HG03135 (cell line): ENCODE measurements at regions not wholly inside any gene's neighbourhood (a gene's known extent, or its start where the extent isn't known, plus 50 kb on each side); places are given as distances from the start of the nearest gene placed in this dataset.

Experiments used
- ATAC-seq: cut with Tn5 transposase; IDR thresholded peaks from one replicate; pipeline ENCODE4 v1.9.1; 2021; ENCODE audit warnings: mild to moderate bottlenecking, moderate library complexity; ENCODE audit not compliant: unreplicated experiment

- no peak for ATAC-seq
Observed at GRCh38 chr6:25061289-25061936, 125.7 kb upstream of the RIPOR2 start.

GRCh38 chr6:25062070-25062811 lies 126.5 kb upstream of the RIPOR2 start:
- ATAC-seq = no peak

- no peak for ATAC-seq
Observed at GRCh38 chr6:25064006-25064405, 128.2 kb upstream of the RIPOR2 start.

- ATAC-seq = no peak
Observed at GRCh38 chr6:25065666-25066065, 129.9 kb upstream of the RIPOR2 start.

- no peak for ATAC-seq
Observed at GRCh38 chr6:25066593-25066992, 130.8 kb upstream of the RIPOR2 start.

GRCh38 chr6:25068866-25069265 lies 133.1 kb upstream of the RIPOR2 start:
- no peak for ATAC-seq

- ATAC-seq = peak; percentile 77
Observed at GRCh38 chr6:25070547-25071366, 135.0 kb upstream of the RIPOR2 start.

- no peak for ATAC-seq
Observed at GRCh38 chr6:25078141-25078540, 142.4 kb upstream of the RIPOR2 start.

GRCh38 chr6:25083784-25084507 lies 148.2 kb upstream of the RIPOR2 start:
- ATAC-seq = no peak

- no peak for ATAC-seq
Observed at GRCh38 chr6:25084508-25084833, 148.7 kb upstream of the RIPOR2 start.

- ATAC-seq = no peak
Observed at GRCh38 chr6:25085756-25086155, 150.0 kb upstream of the RIPOR2 start.

GRCh38 chr6:25086500-25087091 lies 150.8 kb upstream of the RIPOR2 start:
- no peak for ATAC-seq

- no peak for ATAC-seq
Observed at GRCh38 chr6:25088513-25088912, 152.8 kb upstream of the RIPOR2 start.

- ATAC-seq = no peak
Observed at GRCh38 chr6:25089442-25089841, 153.7 kb upstream of the RIPOR2 start.

GRCh38 chr6:25094726-25095125 lies 159.0 kb upstream of the RIPOR2 start:
- no peak for ATAC-seq

GRCh38 chr6:25100288-25100687 lies 164.5 kb upstream of the RIPOR2 start:
- ATAC-seq = no peak

- peak; percentile 72 for ATAC-seq
Observed at GRCh38 chr6:25103603-25104002, 167.8 kb upstream of the RIPOR2 start.

- no peak for ATAC-seq
Observed at GRCh38 chr6:25105070-25105925, 169.5 kb upstream of the RIPOR2 start.

GRCh38 chr6:25107218-25107617 lies 171.5 kb upstream of the RIPOR2 start:
- no peak for ATAC-seq

- no peak for ATAC-seq
Observed at GRCh38 chr6:25111782-25112181, 167.4 kb upstream of the CARMIL1 start.
